ENCODE measurements at regions not wholly inside any gene's neighbourhood (a gene's known extent, or its start where the extent isn't known, plus 50 kb on each side); places are given as distances from the start of the nearest gene placed in this dataset.

- CTCF ChIA-PET: no interaction called here
These were observed 264.5 kb upstream of the PRR16 start for GRCh38 chr5:120199559-120199958.

GRCh38 chr5:120207129-120207528 lies 257.0 kb upstream of the PRR16 start:
- no peak for TF ChIP-seq CTCF (IDR thresholded peaks at IDR 0.05)
- H3K4me3 Mint-ChIP-seq: no peak overlapping the region
- no peak overlapping the region for H3K4me3 ChIP-seq (ENCODE audit: low read length)
- H3K36me3 Mint-ChIP-seq (ENCODE audit: low read depth): no peaks in the 10 kb centered on the region
- no peaks in the 10 kb centered on the region for H3K36me3 ChIP-seq (ENCODE audit: insufficient read depth, low read length)
- H3K27me3 Mint-ChIP-seq: no peaks in the 10 kb centered on the region
- no peak overlapping the region for H3K27ac Mint-ChIP-seq
- H3K9me3 ChIP-seq (ENCODE audit: control insufficient read depth in 1 of 2, insufficient read depth in 1 of 2, low read length in 2 of 2): peaks cover 0 to 3% of the 10 kb centered on the region in 2 experiments
- H3K4me1 ChIP-seq (ENCODE audit: insufficient read depth, low read length): no peaks in the 10 kb centered on the region
- ChIA-PET CTCF (no interaction called here), POLR2A (no interaction called here)
- intact Hi-C loops (cut with DNase I, micrococcal nuclease): no loop called here
- no peak overlapping the region for H3K27ac ChIP-seq (ENCODE audit: low read depth in 1 of 2, low read length in 2 of 2)
- no peak for ATAC-seq (ENCODE audit: poor library complexity)
- no peaks in the 10 kb centered on the region for H3K4me1 Mint-ChIP-seq (ENCODE audit: low read depth)
- no peaks in the 10 kb centered on the region for H3K27me3 ChIP-seq (ENCODE audit: control insufficient read depth in 1 of 2, insufficient read depth in 2 of 2, low read length in 2 of 2)
- DNase-seq: no peak
- H3K9me3 Mint-ChIP-seq: peaks cover 4% of the 10 kb centered on the region

More at GRCh38 chr5:120199559-120199958, 264.5 kb upstream of the PRR16 start:
- no peaks in the 10 kb centered on the region for H3K36me3 Mint-ChIP-seq (ENCODE audit: low read depth)
- Histone ChIP-seq H3K27ac (ENCODE audit: low read depth in 1 of 2, low read length in 2 of 2) (no peak overlapping the region), H3K9me3 (ENCODE audit: control insufficient read depth in 1 of 2, insufficient read depth in 1 of 2, low read length in 2 of 2) (peaks cover 0 to 4% of the 10 kb centered on the region in 2 experiments), H3K4me1 (ENCODE audit: insufficient read depth, low read length) (no peaks in the 10 kb centered on the region), H3K27me3 (ENCODE audit: control insufficient read depth in 1 of 2, insufficient read depth in 2 of 2, low read length in 2 of 2) (no peaks in the 10 kb centered on the region), H3K36me3 (ENCODE audit: insufficient read depth, low read length) (no peaks in the 10 kb centered on the region), H3K4me3 (ENCODE audit: low read length) (no peak overlapping the region)
- intact Hi-C loops (cut with DNase I, micrococcal nuclease): no loop called here
- no peaks in the 10 kb centered on the region for H3K4me1 Mint-ChIP-seq (ENCODE audit: low read depth)
- H3K27me3 Mint-ChIP-seq: no peaks in the 10 kb centered on the region
- DNase-seq (no peak), ATAC-seq (ENCODE audit: poor library complexity) (no peak)
- peaks cover 4% of the 10 kb centered on the region for H3K9me3 Mint-ChIP-seq
- POLR2A ChIA-PET: no interaction called here
- H3K27ac Mint-ChIP-seq: no peak overlapping the region
- no peak for TF ChIP-seq CTCF (IDR thresholded peaks at IDR 0.05)
- no peak overlapping the region for H3K4me3 Mint-ChIP-seq

GRCh38 chr5:120217001-120217400 lies 247.1 kb upstream of the PRR16 start:
- no peaks in the 10 kb centered on the region for H3K27me3 Mint-ChIP-seq
- Histone ChIP-seq H3K27ac (ENCODE audit: low read depth in 1 of 2, low read length in 2 of 2) (no peak overlapping the region), H3K27me3 (ENCODE audit: control insufficient read depth in 1 of 2, insufficient read depth in 2 of 2, low read length in 2 of 2) (no peaks in the 10 kb centered on the region), H3K36me3 (ENCODE audit: insufficient read depth, low read length) (no peaks in the 10 kb centered on the region), H3K4me1 (ENCODE audit: insufficient read depth, low read length) (no peaks in the 10 kb centered on the region), H3K4me3 (ENCODE audit: low read length) (no peak overlapping the region), H3K9me3 (ENCODE audit: control insufficient read depth in 1 of 2, insufficient read depth in 1 of 2, low read length in 2 of 2) (no peaks in the 10 kb centered on the region)
- ChIA-PET CTCF (no interaction called here), POLR2A (no interaction called here)
- no peaks in the 10 kb centered on the region for H3K36me3 Mint-ChIP-seq (ENCODE audit: low read depth)
- intact Hi-C loops (cut with DNase I, micrococcal nuclease): no loop called here
- H3K9me3 Mint-ChIP-seq: no peaks in the 10 kb centered on the region
- DNase-seq: no peak
- H3K4me3 Mint-ChIP-seq: no peak overlapping the region
- ATAC-seq (ENCODE audit: poor library complexity): no peak
- H3K4me1 Mint-ChIP-seq (ENCODE audit: low read depth): no peaks in the 10 kb centered on the region
- TF ChIP-seq CTCF (IDR thresholded peaks at IDR 0.05): no peak
- no peak overlapping the region for H3K27ac Mint-ChIP-seq

Measured in CD4-positive, alpha-beta T cell (primary cell).